ENCODE measurements at regions not wholly inside any gene's neighbourhood (a gene's known extent, or its start where the extent isn't known, plus 50 kb on each side); places are given as distances from the start of the nearest gene placed in this dataset.

DNA sequence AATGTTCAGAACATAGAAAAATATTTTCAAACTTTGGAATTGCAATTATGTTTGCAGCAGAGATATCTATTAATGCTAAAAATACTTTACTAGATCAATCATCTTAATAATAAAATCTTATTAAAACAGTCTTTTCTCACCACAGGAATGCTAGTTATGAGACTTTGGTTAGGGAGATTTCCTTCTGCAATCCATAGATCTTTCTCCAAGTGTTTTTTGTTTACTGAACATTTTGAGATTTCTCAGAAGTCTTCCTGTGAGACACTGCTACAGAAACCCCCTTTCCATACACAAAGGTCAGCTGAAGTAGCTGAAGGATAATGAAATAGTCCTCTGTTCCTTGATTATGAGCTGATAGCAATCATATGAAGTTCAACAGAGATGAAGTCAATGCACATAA is 59.4 kb upstream of the RAPH1 start:
- H3K4me1 ChIP-seq = no peaks in the 10 kb centered on the region
- H3K36me3 ChIP-seq = no peaks in the 10 kb centered on the region
- H3K27ac ChIP-seq = no peak overlapping the region
- no peak overlapping the region for H3K4me3 ChIP-seq
- no peaks in the 10 kb centered on the region for H3K9me3 ChIP-seq
- no peak for DNase-seq (ENCODE audit: low spot score)
- TF ChIP-seq, protein P1, sequence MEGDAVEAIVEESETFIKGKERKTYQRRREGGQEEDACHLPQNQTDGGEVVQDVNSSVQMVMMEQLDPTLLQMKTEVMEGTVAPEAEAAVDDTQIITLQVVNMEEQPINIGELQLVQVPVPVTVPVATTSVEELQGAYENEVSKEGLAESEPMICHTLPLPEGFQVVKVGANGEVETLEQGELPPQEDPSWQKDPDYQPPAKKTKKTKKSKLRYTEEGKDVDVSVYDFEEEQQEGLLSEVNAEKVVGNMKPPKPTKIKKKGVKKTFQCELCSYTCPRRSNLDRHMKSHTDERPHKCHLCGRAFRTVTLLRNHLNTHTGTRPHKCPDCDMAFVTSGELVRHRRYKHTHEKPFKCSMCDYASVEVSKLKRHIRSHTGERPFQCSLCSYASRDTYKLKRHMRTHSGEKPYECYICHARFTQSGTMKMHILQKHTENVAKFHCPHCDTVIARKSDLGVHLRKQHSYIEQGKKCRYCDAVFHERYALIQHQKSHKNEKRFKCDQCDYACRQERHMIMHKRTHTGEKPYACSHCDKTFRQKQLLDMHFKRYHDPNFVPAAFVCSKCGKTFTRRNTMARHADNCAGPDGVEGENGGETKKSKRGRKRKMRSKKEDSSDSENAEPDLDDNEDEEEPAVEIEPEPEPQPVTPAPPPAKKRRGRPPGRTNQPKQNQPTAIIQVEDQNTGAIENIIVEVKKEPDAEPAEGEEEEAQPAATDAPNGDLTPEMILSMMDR (IDR thresholded peaks at IDR 0.05) = no peak
- no peaks in the 10 kb centered on the region for H3K27me3 ChIP-seq

DNA sequence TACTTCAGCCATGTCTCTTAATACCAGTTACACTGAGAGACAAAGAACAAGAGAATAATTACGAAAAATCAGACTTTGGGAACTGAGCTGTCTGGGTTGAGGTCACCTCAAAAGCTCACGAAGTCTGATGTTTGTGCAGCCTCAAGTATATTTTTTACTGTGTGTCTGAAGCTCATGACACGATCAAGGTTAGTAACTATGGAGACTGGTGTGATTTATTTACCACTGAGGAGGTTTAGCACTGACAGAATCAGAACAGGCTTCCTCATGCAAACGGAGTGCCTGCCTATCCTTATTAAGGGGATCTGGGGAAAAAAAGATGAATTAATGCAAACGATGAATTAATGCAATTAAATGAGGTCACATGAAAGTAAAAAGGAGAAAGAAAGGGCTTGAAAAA is 61.1 kb upstream of the RAPH1 start:
- Histone ChIP-seq H3K4me1 (no peaks in the 10 kb centered on the region), H3K9me3 (no peaks in the 10 kb centered on the region), H3K27me3 (no peaks in the 10 kb centered on the region), H3K27ac (no peak overlapping the region), H3K4me3 (no peak overlapping the region), H3K36me3 (no peaks in the 10 kb centered on the region)
- TF ChIP-seq, protein P1 (IDR thresholded peaks at IDR 0.05) = no peak
- DNase-seq (ENCODE audit: low spot score) = no peak

DNA sequence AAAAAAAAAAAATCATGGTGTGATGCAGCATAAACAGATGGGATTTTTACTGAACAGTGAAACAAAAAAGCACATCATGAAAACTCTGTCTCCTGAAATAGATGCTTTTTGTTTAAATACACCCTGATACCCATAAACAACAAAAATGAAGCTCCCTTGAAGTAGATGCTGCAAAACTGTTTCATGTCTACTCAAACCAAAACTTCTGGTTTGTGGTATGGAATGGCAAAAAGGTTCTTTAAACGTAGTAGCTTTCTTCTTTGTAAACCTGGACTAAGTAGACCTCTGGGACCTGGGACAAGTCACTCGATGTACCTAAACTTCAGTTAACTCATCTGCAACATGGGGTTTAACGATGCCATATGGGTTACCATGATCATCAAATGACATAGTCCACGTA is 64.4 kb upstream of the RAPH1 start:
- no peak for DNase-seq (ENCODE audit: low spot score)
- Histone ChIP-seq H3K4me3 (no peak overlapping the region), H3K36me3 (no peaks in the 10 kb centered on the region), H3K9me3 (no peaks in the 10 kb centered on the region), H3K4me1 (peaks cover 0 to 5% of the 10 kb centered on the region in 2 donors), H3K27me3 (no peaks in the 10 kb centered on the region), H3K27ac (no peak overlapping the region)
- TF ChIP-seq, protein P1 (IDR thresholded peaks at IDR 0.05) = no peak

DNA sequence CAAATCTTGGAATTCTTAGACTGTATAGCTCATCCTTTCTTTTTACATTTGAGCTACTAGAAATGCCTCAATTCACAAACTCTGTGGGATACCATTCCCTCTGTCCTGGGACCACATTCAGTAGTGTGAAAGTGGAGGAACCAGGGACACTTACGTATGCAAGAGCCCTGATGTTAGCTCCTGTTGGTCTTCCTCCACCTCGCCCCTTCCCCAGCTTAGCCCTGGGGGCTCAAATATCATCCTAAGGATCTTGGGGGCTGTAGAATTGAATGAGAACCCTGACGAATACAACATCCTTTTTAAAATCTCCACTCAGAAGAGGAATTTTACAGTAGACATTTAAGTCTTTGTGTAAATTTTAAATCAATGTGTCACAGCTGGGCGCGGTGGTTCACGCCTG is 65.2 kb upstream of the RAPH1 start:
- no peak overlapping the region for H3K4me3 ChIP-seq
- H3K36me3 ChIP-seq = no peaks in the 10 kb centered on the region
- DNase-seq (ENCODE audit: low spot score) = no peak
- TF ChIP-seq, protein P1 (IDR thresholded peaks at IDR 0.05) = no peak
- H3K4me1 ChIP-seq = peaks cover 0 to 5% of the 10 kb centered on the region in 2 donors
- no peaks in the 10 kb centered on the region for H3K27me3 ChIP-seq
- no peaks in the 10 kb centered on the region for H3K9me3 ChIP-seq
- H3K27ac ChIP-seq = no peak overlapping the region

DNA sequence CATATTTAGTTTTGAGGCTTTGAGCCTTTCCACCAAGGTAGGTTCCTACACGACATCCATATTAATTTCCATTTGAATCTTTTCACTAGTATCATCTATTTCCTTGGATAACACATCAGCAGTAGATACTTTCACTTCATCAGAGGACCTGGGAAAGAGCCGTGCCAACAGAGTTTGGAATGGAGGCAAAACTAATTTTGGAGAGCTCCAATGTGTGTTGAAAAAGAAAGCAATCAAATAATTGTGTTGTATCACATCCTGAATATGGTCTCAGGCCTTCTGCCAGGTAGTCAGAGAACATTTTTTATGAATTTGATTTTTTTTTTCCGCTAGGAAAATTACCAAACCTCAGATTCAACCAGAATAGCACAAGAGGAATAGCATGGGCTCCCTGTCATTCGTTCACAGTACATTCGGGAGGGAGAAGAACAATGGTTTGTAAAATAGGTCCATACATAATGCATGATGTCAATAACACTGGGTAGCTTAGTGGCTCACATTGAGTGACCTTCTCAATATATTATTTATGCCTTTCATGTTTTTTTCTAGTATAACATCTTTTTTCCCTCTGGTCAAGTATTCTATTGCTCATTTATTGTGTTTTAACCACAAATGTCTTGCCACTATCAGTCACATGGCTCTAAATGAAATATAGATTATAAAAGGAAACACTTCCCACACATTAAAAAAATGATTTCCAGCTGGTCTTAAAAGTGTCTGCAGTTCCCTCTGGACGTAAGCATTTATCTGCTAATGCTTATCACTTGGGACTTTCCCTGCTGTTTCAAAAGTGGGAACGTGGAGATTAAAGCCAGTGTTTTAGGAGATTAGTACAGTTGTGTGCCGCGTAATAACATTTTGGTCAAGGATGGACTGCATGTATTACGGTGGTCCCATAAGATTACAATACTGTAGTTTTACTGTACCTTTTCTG is 68.6 kb upstream of the RAPH1 start:
- peaks cover 0 to 5% of the 10 kb centered on the region in 2 donors for H3K4me1 ChIP-seq
- no peaks in the 10 kb centered on the region for H3K9me3 ChIP-seq
- no peaks in the 10 kb centered on the region for H3K27me3 ChIP-seq
- no peak overlapping the region for H3K27ac ChIP-seq
- H3K4me3 ChIP-seq = no peak overlapping the region
- TF ChIP-seq, protein P1 (IDR thresholded peaks at IDR 0.05) = no peak
- no peaks in the 10 kb centered on the region for H3K36me3 ChIP-seq
- DNase-seq (ENCODE audit: low spot score) = no peak

Measured in right atrium auricular region (tissue), 2 donors.